ENCODE measurements at regions not wholly inside any gene's neighbourhood (a gene's known extent, or its start where the extent isn't known, plus 50 kb on each side); places are given as distances from the start of the nearest gene placed in this dataset.

DNA sequence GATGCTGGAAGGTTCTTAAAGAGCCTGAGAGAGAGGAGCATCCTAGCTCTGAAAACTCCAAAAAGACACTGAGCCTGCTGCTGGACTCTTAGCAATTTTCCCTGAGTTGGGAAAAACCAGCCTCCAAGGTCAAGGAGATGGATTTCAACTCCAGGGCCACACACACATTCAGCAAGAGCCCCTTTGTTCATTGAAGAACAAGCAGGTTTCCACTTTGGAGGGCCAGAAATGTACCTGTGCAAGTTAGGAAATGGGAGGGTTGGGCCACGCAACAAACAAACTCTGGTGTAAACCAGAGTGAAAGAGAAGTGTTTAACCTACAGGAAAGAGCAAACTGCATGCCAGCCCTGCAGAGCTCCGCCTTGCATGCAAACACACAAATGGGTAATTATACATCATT lies 264.8 kb upstream of the RPL38 start:
- no peak for DNase-seq

DNA sequence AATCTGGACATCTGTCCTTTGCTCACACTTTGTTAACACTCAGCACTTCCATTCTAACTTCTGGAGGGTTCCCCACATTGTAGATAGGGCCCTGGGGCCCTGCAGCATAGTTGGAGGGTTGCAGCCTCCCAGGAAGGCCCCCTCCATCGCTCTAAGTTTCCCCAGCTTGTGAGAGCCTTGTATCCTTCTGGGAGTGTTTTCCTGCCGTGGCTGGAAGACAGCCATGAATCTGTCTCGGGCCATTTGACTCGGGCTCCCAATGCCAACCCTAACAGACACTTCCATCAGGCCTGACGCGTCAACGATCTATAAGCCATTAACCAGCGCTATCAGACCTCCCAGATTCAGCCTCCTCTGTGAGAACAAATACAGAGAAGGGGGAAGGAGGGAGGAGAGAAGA lies 263.7 kb upstream of the RPL38 start:
- no peak for DNase-seq

DNA sequence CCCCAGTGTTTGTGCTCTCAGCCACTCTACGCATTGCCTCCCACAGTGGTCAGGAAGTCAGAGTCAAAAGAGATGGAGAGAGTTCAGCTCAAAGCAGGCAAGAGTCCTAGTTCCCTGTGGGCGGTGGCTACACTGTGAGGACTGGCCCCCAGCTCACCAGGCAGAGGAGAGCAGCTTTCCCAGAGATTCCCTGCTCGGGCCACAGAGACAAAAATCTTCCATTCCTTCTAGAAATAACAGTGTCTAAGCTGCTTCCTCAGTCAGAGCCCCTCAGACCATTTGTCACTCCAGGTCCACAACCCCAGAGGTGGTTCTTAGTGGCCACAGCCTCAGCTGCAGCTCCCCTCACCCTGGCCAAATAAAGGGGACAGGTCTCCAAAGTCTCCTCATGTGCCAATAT lies 263.0 kb upstream of the RPL38 start:
- no peak for DNase-seq

DNA sequence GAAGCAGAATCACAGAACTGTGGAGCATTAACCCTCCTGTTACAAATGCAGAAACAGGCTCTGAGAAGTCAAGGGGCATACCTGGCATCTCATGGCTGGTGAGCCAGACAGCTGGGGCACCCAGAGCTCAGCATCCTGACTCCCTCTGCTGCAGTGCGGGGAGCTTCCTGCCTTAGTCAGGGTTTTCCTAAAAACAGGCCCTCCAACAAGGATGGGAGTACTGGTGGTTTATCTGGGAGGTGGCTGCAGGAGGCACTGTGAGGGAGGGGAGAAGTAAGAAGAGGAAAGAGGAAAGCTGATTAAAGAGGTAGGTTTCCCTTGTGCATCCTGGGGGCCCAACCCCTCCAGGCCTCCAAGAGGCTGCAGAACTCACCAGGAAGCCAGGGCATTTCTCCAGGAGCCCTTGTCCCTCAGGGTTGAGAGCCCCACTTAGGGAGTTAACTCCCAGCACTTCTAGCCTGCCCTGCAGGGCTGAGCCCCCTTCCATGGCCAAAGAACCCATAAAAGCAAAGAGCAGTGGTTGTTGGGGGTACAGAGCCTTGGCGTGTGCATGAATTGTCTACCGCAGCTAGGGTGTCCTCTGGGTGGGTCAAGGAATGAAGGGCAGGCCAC lies 261.5 kb upstream of the RPL38 start:
- no peak for DNase-seq

DNA sequence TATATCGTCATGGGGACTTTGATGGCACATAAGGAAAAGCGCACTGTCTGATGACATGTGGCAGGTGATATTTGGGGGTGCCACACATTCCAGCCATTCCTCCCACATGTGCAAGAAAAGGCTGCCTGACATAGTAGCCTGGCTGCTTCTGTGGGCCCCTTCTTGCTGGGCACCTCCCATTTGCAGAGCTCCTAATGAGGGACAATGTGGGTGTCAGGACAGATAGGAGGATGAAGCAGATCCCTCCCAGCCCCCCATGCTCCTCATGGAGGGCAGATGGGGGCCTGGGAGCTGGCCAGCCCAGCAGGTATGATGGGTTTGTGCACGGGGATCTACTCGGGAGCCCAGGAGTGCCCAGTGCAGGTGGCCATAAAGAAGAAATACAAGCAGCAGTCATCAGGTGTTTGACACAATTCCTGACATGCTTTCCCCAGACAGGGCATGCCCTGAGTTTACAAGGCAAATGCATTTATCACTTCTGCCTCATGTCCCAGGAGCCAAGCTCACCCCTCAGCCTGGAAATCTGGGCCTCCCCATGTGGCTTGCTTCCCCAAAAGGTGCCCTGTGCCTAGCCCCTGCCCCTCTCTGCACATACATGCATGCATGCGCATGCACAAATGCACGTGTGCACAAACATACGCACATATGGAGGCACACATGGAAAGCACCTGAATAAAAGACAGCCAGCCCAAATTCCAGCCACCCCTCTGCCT lies 260.6 kb upstream of the RPL38 start:
- DNase-seq, result no peak

DNA sequence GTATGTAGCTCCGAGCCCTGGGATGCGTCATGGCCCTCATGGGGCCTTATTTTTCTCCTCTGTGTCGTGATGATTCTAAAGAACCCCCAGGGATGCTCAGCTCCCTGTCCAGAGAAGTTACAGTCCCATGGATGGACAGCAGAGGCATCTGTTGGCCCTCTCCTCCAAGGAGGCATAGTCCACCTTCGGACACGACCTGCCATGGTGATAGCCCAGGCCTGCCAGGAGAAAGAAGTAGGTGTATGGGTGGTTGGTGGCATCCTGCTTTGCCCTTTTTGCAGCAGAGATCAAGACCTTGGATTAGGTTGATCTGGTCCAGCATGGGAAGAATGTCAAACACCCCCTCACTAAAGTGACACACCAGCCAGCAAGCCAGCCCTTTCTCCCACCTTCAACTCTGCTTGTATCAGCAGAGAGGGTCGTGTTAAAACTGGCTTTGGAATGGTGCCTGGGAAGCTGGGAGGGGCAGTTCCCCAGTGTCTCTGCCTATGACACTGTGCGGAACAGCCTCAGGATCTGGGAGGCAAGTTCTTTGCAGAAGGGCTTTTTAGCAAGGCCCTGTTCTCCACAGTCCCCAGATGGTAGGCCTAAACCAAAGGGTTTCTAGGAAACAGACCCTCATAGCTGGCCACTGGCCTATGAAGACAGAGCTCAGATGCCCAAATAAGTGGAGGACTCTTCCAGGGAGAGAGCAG lies 259.9 kb upstream of the RPL38 start:
- DNase-seq, result no peak

DNA sequence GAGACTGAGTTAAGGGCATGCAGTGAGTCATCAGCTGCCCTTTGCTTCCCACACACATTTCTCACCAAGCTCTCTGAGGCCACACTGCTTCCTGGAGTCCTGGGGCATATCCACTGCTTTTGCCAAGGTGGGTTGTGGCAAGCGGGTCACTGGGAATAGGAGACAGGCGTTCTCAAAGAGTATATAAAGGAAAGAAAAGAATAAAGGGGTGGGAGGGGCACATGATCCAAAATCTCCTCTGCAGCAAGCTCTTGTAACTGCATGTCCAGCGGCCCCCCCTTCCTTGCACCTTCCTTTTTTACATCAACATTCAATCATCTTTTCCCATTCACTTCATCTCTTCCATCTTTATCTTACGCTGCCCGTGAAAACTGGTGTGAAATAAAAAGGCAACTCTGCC lies 259.1 kb upstream of the RPL38 start:
- no peak for DNase-seq

DNA sequence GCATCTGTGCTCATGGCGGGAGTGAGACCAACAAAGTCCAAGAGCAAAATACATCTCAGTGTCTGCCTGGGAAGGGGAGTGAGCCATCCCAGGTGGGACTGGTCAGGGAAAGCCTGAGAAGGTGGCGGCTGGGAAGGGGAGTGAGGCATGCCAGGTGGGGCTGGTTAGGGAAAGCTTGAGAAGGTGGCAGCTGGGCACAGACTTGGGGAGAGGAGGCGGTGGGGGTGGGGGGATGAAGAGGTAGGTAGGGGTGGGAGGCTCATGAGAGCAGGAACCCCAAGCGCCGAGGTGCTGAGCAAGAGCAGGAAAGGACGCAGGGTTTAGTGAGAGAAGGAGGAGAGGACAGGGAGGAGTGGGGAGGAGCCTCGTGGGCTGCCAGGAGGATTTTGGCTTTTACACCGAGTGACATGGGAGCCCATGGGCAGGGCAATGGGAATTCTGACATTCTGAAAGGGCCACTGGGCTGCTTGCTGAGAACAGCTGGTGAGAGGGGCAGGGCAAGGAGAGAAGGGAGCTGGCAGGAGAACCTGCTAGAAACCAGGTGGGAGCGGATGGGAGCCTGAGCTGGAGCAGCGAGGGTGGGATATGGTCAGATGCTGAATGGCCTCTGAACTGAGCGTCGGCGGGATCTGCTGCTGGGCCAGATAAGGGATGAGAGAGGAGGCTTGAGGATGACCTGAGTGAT lies 256.1 kb upstream of the RPL38 start:
- no peak for DNase-seq

DNA sequence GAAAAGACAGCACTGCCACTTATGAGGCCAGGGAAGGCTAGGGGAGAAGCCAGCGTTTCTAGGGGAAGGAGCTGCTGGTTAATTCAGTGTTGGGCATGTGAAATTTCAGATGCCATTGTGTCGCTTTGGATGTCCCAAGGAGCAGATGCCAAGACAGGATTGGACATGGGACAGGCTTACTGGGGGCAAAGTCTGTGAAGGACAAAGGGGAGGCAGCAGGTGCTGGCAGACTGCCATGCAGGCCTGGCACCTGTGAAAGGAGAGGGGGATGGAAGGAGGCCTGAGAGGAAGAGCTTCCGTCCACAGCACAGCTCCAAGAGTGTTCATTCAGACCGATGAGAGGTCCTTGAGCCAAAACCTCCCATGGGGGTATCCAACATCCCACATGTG lies 255.5 kb upstream of the RPL38 start:
- DNase-seq, result no peak

DNA sequence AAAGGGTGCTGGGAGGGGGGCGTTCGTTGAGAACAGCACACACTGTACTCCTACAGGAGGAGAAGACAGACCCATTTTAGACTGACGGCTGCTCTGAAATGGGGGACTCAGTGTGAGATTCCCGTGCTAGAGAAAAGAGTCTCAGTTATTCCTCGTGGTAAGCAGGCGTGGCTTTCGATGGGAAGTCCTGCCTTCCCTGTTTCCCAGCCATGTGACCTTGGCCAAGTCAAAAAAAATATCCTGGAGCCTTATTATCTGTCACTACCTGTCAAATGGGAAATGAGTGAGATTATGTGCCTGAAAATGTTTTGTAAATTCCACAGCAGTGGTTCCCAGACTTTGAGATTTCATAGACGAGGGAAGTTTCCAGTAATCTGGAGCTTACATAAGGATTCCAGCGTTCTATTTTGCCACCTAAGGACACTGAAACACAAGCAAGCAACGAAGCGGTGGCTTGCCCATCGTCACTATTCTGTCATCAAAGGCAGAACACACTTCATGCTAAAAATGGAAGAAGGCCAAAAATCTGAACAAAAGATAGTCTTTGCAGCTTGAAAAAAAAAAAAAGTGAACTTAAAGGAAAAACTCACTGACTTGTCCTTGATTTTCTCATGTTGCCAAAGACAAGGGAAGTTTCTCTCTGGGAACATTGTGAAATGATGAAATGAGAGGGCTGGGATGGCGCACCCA lies 253.4 kb upstream of the RPL38 start:
- no peak for DNase-seq

DNA sequence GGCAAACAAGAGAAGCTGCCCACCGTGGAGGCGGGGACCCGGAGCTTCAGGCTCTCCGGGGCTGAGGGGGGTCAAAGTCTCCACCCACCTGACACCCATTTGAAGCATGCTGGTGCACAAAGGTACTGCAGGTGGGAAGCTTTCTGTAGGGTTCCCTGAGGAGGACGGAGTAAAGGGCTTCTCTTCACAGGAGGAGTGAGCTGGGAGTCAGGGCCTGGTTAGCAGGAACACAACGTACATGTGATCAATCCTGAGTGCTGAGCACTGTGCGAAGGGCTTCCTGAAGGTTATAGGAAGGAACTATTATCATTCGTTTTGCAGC lies 252.9 kb upstream of the RPL38 start:
- DNase-seq, result no peak

DNA sequence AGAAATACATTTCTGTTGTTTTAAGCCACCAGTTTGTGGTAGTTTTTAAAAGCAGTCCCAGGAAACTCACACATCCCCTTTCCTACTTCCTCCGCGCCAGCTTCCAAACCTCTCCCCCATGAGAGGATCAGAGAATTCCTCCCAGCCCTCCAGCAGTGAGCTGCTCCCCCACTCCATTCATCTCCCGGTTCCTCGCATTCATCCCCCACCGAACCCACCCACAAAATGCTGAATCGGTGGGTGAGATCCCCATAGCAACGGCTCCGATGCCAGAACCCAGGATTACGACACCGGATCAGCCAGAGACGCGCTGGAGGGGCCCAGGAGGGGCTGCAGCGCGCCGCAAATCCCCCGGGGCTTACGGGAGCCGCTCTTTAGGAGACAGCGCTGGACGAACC lies 251.4 kb upstream of the RPL38 start:
- no peak for DNase-seq

DNA sequence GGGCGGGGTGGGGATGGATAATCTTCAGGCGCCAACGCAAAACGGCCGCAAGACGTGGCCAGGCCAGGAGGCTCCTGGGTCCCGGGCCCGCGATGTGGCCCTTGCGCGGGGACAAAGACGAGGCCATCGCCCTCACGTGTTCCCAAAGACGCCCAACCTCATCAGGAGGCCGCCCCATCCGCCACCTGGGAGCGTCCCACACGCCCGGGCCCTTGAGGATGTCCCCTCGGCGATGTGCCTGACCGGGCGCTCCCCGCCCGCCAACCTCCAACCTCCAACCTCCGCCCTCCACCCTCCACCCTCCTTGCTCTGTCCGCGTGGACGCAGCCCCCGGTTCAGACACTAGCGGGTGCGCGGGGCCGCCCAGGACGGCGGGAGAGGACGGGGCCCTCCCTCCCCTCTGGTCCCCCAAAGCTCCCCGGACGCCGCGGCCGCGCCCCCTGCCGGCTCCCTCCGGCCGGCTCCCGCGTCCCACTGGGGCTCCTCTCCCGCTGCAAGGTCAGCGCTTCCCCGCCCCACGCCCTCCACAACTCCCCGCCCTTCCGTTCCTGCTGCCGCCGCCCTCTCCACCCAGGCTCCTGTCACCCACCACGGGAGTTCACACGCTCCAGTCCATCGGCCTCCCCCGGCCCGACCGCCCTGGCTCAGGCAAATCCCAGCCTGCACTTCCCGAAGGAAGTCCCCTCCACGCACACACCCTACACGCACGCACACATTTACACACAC lies 250.8 kb upstream of the RPL38 start:
- DNase-seq, result peak; percentile 61

DNA sequence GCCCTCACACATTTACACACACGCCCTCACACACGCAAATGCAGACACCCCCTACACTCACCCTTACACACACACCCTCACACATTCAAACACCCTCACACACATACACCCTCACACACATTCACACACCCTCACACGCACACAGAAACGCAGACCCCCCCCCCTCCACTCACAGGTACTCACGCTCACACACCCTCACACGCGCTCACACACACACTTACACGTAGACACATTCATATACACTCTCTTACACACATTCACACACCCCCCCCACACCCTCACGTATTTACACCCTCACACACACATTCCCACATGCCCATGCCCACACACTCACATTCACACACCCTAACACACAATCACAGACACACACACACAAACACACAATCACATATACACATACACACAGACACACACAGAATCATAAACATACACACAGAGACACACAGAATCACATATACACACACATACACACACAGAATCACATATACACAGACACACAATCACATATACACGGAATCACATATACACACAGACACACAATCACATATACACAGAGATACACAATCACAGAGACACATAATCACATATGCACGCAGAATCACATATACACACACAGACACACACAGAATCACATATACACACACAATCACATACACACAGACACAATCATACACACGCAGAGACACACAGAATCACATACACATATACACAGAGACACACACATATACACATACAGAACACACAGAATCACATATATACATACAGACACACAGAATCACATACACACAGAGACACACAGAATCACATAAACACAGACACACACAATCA lies 250.1 kb upstream of the RPL38 start:
- DNase-seq, result no peak

DNA sequence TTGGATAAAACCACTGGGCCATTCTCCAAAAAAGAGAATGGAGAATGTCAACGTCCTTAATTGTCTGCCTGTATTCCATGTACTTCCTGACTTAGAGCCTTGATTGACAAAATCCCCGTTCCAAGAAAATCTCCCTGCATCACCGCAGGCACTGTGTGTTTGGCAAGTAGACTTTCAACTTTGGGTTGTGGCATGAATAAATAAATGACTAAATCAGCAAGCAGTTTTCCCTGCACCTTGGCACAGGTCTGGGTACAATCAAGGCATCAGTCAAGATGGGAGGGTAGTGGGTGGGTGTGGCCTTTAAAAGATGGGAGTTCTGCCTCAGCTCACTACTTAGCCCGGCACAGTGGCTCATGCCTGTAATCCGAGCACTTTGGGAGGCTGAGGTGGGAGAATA lies 248.5 kb upstream of the RPL38 start:
- no peak for DNase-seq

DNA sequence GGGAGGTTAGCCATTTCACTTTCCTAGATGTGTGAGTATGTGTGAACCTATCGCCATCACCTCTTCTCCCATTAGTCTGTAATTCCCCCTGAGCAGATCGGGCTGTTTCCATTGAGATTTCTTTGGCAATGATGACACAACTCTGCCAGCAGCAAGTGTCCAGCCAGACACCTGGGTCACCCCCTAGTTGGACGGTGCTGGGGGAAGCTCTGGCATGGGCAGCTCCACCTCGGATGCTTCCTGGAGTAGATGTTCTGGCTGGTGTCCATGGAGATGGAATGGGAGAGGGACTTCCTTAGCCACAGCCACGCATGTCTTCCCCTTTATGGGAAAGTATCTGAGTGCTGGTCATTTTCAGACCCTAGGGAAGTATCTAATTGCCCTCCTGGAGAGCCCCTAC lies 247.9 kb upstream of the RPL38 start:
- DNase-seq, result no peak

DNA sequence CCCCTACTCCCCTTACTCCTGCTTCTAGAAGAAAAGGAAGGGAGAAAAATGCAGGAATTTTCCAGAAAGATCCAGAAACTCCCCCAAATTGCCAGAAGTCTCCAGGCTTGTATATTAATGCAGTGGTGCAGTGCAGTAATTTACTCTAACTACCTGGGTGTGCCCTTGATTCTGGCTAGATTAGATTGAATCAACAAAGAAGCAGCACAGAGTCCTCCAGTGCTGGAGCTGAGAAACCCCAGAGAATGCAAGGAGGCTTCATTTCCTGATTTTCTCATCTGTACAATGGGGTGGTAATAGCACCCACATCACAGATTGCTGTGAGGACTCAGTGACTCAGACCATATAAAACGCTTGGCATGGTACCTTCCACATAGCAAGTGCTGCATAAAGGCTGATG lies 247.3 kb upstream of the RPL38 start:
- no peak for DNase-seq

DNA sequence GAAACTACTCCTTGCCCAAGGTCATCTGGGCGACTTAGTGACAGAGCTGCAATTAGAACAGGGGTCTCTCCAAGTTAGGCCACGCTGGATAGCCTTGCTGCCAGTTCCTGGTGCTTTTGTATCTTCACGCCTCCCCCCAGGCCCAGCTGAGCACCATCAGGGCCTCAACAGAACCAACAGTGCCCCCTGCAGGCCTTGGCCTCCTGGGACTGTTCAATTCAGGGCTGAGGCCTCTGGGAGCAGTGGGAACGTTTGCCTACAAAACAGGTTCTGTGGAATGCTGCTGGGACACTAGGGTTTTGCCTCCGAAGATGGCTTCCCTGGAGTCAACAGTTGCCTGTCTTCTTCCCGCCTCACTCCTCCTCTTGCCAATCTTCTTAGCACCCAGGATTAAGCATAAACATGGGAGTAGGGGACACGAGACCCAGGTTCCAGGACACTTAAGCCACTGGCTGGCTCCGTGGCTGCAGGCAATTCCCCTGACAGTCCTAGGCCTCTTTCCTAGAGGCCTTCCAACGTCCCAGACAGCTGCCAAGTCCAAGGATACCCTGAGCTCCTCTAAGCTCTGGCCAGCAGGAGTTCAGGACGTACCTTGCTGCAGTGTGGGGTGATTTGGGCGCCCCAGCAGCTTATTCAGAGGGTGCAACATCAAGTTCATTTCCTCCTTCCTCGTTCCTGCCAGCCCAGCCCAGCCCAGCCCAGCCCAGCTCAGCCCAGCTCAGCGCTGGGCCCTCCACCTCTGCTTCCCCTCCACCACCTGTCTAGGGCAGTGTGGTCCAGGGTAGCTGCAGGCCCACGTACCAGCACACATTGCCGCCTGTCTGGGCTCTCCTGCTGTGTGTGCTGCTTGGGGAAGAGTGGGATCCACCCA lies 246.6 kb upstream of the RPL38 start:
- peak; percentile 71 for DNase-seq

DNA sequence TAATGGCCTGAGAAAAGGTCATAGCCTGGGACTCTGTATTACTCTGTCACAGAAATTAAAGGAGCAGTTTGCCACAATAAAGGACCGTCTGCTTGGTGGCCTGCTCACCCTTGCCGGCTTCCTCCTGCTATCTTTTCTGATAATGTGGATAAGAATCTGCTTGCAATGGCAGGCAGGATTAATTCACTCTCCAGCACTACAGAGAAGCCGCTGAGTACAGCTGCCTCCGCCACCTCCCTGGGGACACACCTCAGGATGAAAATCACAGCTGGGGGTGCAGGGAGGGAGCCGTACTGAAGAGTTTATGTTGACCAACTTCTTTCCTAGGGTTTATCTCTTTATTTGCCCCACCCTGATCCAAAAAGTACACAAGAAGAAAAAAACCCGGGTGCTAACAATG lies 245.9 kb upstream of the RPL38 start:
- DNase-seq, result no peak

DNA sequence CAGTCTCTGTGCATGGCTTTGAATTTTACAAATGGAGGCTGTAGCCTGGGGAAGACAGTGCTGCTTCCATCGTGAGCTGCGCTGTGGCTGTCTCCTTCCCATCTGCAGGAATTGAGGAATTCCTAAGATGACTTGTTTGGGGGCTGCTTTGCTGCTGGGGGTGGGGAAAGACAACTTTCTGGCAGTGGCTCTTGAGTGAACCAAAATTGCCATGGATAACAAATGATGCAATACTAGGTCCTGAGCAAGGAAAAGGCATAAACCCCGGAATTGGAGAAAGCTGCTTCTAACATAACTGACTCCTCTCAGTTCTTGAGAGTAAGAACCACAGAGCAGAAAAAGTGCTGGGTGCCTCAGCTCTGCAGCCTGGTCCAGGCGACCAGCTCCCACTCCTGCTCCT lies 245.0 kb upstream of the RPL38 start:
- DNase-seq, result no peak

DNA sequence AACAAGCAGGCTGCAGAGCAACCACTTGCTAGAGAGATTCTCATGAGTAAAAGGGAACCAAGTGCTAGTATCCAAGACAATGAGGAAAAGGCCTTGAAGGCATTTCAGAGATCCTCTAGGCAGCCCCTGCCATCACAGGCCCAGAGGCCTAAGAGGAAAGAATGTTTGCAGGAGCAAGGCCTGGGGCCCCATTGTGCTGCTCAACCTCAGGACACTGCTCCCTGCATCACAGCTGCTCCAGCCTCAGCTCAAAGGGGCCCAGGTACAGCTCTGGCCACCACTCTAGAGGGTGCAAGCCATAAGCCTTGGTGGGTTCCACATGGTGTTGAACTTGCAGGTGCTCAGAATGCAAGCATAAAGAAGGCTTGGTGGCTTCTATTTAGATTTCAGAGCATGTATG lies 243.0 kb upstream of the RPL38 start:
- DNase-seq, result no peak

Data from activated T-cell treated with anti-CD3 and anti-CD28 coated beads, Interleukin-2, amount 50 U/mL, for 1 hour (primary cell).